ENCODE measurements at regions not wholly inside any gene's neighbourhood (a gene's known extent, or its start where the extent isn't known, plus 50 kb on each side); places are given as distances from the start of the nearest gene placed in this dataset.

DNA sequence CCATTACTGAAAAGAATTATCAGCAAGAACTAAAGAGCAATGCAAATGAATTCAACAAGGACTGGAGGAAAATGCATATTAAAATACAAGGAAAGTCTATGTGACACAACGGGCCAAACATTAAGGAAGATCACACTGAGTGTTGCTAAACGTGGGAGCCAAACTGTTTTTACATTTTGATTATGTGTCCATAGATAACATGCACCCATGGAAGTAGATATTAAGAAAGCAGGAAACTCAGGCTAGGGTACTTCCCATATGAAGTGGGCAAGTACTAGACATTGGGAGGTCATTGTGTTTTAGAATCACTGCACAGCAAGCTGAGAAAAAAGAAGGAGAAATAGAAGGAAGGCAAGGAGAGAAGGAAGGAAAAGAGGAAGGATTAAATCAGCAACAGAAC lies 161.8 kb downstream of the KCTD12 start:
- TF ChIP-seq POLR2A (IDR thresholded peaks at IDR 0.05) (no peak), EP300 (IDR thresholded peaks at IDR 0.05) (no peak)
- TF ChIP-seq, protein P1, sequence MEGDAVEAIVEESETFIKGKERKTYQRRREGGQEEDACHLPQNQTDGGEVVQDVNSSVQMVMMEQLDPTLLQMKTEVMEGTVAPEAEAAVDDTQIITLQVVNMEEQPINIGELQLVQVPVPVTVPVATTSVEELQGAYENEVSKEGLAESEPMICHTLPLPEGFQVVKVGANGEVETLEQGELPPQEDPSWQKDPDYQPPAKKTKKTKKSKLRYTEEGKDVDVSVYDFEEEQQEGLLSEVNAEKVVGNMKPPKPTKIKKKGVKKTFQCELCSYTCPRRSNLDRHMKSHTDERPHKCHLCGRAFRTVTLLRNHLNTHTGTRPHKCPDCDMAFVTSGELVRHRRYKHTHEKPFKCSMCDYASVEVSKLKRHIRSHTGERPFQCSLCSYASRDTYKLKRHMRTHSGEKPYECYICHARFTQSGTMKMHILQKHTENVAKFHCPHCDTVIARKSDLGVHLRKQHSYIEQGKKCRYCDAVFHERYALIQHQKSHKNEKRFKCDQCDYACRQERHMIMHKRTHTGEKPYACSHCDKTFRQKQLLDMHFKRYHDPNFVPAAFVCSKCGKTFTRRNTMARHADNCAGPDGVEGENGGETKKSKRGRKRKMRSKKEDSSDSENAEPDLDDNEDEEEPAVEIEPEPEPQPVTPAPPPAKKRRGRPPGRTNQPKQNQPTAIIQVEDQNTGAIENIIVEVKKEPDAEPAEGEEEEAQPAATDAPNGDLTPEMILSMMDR (IDR thresholded peaks at IDR 0.05): no peak
- H3K27ac ChIP-seq: peak overlapping the region in 2 of 4 donors; percentile 40 to 55

DNA sequence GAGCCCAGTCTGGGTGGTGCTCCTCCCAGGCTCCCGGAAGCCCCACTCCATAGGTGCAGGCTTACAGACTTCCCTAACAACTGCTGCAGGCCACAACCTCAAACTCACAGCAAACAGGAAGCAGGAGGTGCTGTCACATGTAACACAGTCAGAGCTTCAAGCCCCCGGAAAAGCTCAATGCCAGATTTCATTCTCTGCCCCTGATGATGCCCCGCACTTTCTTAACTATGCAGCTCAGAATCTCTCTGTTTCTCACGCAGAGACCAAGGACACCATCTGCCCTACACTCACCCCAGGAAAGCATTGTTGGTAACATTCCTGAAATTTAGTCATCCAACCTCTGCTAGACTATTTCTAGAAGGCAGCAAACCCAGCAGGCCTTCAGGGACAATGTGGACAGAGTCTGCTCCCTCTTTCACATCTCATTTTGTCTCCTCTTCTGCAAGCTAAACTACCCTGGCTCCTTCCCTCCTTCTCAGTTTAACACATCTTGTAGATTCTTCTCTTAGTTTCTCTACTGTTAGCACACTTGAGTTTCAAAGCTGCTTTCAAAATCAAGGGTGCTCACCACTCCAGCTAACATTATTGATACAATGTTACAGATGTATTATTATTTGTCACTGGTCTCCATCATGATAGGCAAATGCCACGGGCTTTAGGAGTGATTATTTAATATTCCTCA lies 162.5 kb downstream of the KCTD12 start:
- H3K9me3 ChIP-seq: no peaks in the 10 kb centered on the region
- no peaks in the 10 kb centered on the region for H3K27me3 ChIP-seq
- peak overlapping the region in 2 of 4 donors; percentile 61 to 62 for H3K27ac ChIP-seq
- H3K36me3 ChIP-seq: no peaks in the 10 kb centered on the region
- no peak for DNase-seq (ENCODE audit: low spot score in 2 of 2)
- WGBS, 2 donors: 59 to 60% methylated on average over 5 of the region's 5 CpGs
- H3K4me3 ChIP-seq: no peak overlapping the region
- TF ChIP-seq POLR2A (IDR thresholded peaks at IDR 0.05) (no peak), EP300 (IDR thresholded peaks at IDR 0.05) (no peak)
- TF ChIP-seq, protein P1 (IDR thresholded peaks at IDR 0.05): no peak
- H3K4me1 ChIP-seq: peaks cover 0 to 49% (median 7%) of the 10 kb centered on the region in 4 donors

More for the DNA sequence above, 161.8 kb downstream of the KCTD12 start:
- no peak for DNase-seq (ENCODE audit: low spot score in 2 of 2)
- WGBS, 2 donors: 37 to 41% methylated on average over 2 of the region's 2 CpGs
- H3K4me1 ChIP-seq: peaks cover 0 to 49% (median 7%) of the 10 kb centered on the region in 4 donors
- H3K9me3 ChIP-seq: no peaks in the 10 kb centered on the region
- no peaks in the 10 kb centered on the region for H3K36me3 ChIP-seq
- H3K4me3 ChIP-seq: no peak overlapping the region
- H3K27me3 ChIP-seq: no peaks in the 10 kb centered on the region

DNA sequence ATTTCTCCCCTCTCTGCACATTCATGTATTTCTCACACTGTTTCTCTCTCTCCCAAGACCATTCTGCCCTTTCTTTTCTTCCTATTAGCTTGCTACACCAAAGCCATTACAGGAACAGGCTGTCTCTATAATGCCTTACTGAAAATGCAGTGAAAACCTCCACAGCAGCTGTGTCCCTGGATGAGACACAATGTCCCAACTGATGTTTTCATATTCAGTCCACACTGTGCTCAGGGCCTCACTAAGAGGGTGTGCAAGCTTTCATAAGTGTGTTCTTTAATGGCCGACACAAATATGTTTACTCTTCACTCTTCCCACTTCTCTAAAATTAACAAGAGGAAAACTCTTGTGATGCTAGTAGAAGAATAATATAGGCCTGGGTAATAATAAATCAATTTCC lies 163.4 kb downstream of the KCTD12 start:
- Histone ChIP-seq H3K9me3 (no peaks in the 10 kb centered on the region), H3K27me3 (no peaks in the 10 kb centered on the region), H3K36me3 (no peaks in the 10 kb centered on the region), H3K4me1 (peaks cover 0 to 49% (median 7%) of the 10 kb centered on the region in 4 donors), H3K27ac (peak overlapping the region in 2 of 4 donors; percentile 33 to 62), H3K4me3 (no peak overlapping the region)
- no peak for DNase-seq (ENCODE audit: low spot score in 2 of 2)
- peak in 1 of 2 donors; percentile 40 for TF ChIP-seq EP300 (IDR thresholded peaks at IDR 0.05)
- no peak for TF ChIP-seq POLR2A (IDR thresholded peaks at IDR 0.05)
- WGBS, 2 donors: 82 to 89% methylated on average over 1 of the region's 1 CpG

DNA sequence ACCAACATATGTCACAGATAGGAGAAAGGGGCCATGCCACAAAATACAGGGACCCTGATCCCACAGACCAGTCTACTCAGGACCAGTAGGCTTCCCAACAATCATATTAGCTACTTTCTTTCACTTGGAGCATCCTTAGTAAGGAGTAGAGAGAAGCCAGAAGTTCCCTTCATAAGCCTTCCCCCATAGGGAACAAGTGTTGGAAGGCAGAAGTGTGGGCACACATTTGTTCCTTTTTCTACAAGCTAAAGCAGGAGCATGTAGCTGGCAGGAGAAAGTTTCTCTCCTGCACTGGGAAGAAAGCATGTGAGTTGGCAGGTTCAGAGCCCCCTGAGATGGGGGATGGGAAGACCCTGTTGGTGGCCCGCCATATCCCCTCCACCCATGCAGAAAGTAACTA lies 165.4 kb downstream of the KCTD12 start:
- WGBS, 2 donors: 95 to 100% methylated on average over 1 of the region's 1 CpG
- no peak for DNase-seq (ENCODE audit: low spot score in 2 of 2)
- Histone ChIP-seq H3K4me3 (no peak overlapping the region), H3K9me3 (no peaks in the 10 kb centered on the region), H3K27ac (no peak overlapping the region), H3K27me3 (no peaks in the 10 kb centered on the region), H3K4me1 (peaks cover 0 to 49% (median 7%) of the 10 kb centered on the region in 4 donors), H3K36me3 (no peaks in the 10 kb centered on the region)
- TF ChIP-seq POLR2A (IDR thresholded peaks at IDR 0.05): no peak
- TF ChIP-seq EP300 (IDR thresholded peaks at IDR 0.05): no peak
- TF ChIP-seq, protein P1 (IDR thresholded peaks at IDR 0.05): no peak

DNA sequence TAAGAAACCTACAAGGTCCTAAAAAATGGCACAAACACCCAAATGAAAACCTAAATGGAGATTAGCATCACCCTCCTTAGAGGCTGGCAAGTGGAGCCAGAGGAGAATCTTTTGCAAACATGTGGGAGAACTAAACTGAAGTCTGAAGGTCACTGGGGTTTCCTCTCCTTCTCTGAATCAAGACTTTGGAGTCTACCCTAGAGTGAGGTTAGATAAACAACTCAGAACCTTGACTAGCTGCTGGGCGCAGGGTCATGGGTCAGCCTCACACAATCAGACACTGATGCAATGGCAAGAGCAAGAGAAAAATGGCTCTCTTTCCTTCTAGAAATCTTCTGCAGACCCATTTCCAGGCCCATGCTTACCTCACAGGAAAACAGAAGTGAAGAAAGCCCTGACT lies 165.8 kb downstream of the KCTD12 start:
- Histone ChIP-seq H3K4me1 (peaks cover 0 to 49% (median 7%) of the 10 kb centered on the region in 4 donors), H3K27ac (no peak overlapping the region), H3K4me3 (no peak overlapping the region), H3K9me3 (no peaks in the 10 kb centered on the region), H3K27me3 (no peaks in the 10 kb centered on the region), H3K36me3 (no peaks in the 10 kb centered on the region)
- no peak for DNase-seq (ENCODE audit: low spot score in 2 of 2)
- TF ChIP-seq POLR2A (IDR thresholded peaks at IDR 0.05) (no peak), EP300 (IDR thresholded peaks at IDR 0.05) (no peak)
- TF ChIP-seq, protein P1 (IDR thresholded peaks at IDR 0.05): no peak
- WGBS, 2 donors: 77 to 92% methylated on average over 1 of the region's 1 CpG

Measured in tibial nerve (tissue), 4 donors.